K562 (cell line): ENCODE measurements at regions not wholly inside any gene's neighbourhood (a gene's known extent, or its start where the extent isn't known, plus 50 kb on each side); places are given as distances from the start of the nearest gene placed in this dataset.

Experiments
- ATAC-seq: fragments of 200-7000 bp; cut with Tn5 transposase; 3 replicates; pipeline ENCODE4 v1.9.1; 2020; ENCODE audit warnings: moderate library complexity
- BruUV-seq: library from RNA; stranded (reverse); fragments of 400-500 nt; replicated peaks from 2 replicates; lab custom pipeline; 2021; lab: Mats Ljungman, UMichigan
- CTCF ChIA-PET: fragments of 300-600 bp; formaldehyde crosslinking; extraction: SDS; loops from one replicate; lab custom pipeline; 2021; ENCODE audit warnings: low intra/inter-chr PET ratio; lab: Yijun Ruan, JAX
- POLR2A ChIA-PET: fragments of 300-600, 350-650 bp; sonication (Branson Sonifier 250); formaldehyde crosslinking; extraction: SDS; loops from one replicate; lab custom pipeline; 2021; ENCODE audit warnings: antibody characterized with exemption, inconsistent platforms; lab: Yijun Ruan, JAX
- DNase-seq, 4 experiments: peaks; one replicate each; pipeline versions ENCODE4 v3.0.0 to v3.0.0-alpha.2; 2011 to 2018; ENCODE audit warnings: low spot score in 3 of 4, mixed read lengths in 3 of 4; ENCODE audit errors: extremely low read depth in 1 of 4
- FAIRE-seq: peaks from 2 replicates; lab custom pipeline; 2011; peaks lifted over from hg19 to GRCh38; lab: Jason Lieb, UNC
- H2AFZ ChIP-seq: 2 replicates; pipeline ENCODE4 v1.6.0; 2011; ENCODE audit warnings: low read depth, low read length, control low read depth, inconsistent platforms
- H3K27ac ChIP-seq: fragments of 200-600 bp; 3 replicates; pipeline ENCODE4 v1.8.0; 2011; ENCODE audit warnings: low read depth, mild to moderate bottlenecking, control low read depth, inconsistent platforms, low read length, moderate library complexity, mixed read lengths; ENCODE audit errors: extremely low read depth
- H3K27me3 ChIP-seq, 2 experiments: fragments of 300-600 bp in 1 of 2; 2 replicates in 1 of 2; 3 replicates in 1 of 2; pipeline versions ENCODE4 v1.6.0 to v1.8.0; 2011; ENCODE audit warnings: inconsistent platforms in 2 of 2, low read length in 2 of 2, mild to moderate bottlenecking in 1 of 2, mixed read lengths in 1 of 2, moderate library complexity in 1 of 2; ENCODE audit not compliant: control insufficient read depth in 2 of 2, insufficient read depth in 2 of 2
- H3K36me3 ChIP-seq: fragments of 300-600 bp; 3 replicates; pipeline ENCODE4 v1.8.0; 2011; ENCODE audit warnings: mild to moderate bottlenecking, low read length, inconsistent platforms; ENCODE audit not compliant: control insufficient read depth, insufficient read depth
- H3K4me1 ChIP-seq, 2 experiments: fragments of 200-600 bp in 1 of 2; replicated peaks in 1 of 2; 2 replicates in 1 of 2; 3 replicates in 1 of 2; pipeline versions ENCODE4 v1.5.1 to v1.8.0; 2011; ENCODE audit warnings: inconsistent platforms in 2 of 2, low read length in 2 of 2, mild to moderate bottlenecking in 1 of 2, mixed read lengths in 1 of 2, moderate library complexity in 1 of 2; ENCODE audit not compliant: control insufficient read depth in 2 of 2, insufficient read depth in 2 of 2
- H3K4me2 ChIP-seq: 2 replicates; pipeline ENCODE4 v1.6.1; 2011; ENCODE audit warnings: low read length, control low read depth, inconsistent platforms, mixed read lengths; ENCODE audit not compliant: insufficient read depth
- H3K4me3 ChIP-seq: fragments of 200-600 bp; sonication (generic), shearing (Covaris generic); 2 replicates; pipeline ENCODE4 v1.5.1; 2016; ENCODE audit warnings: control low read depth, inconsistent platforms
- H3K79me2 ChIP-seq: fragments of 200-600 bp; 3 replicates; pipeline ENCODE4 v1.8.0; 2011; ENCODE audit warnings: low read length, inconsistent platforms; ENCODE audit not compliant: control insufficient read depth, insufficient read depth
- H3K9ac ChIP-seq, 2 experiments: 2 replicates each; pipeline versions ENCODE4 v1.6.0 to v1.6.1; 2011; ENCODE audit warnings: low read depth in 2 of 2, low read length in 2 of 2, control low read depth in 1 of 2, inconsistent platforms in 1 of 2, mild to moderate bottlenecking in 1 of 2, mixed read lengths in 1 of 2; ENCODE audit not compliant: insufficient read depth in 1 of 2
- H3K9me1 ChIP-seq: one replicate; pipeline ENCODE4 v1.6.0; 2011; ENCODE audit warnings: inconsistent platforms, mild to moderate bottlenecking, low read length, moderate library complexity; ENCODE audit not compliant: control insufficient read depth, insufficient read depth
- H3K9me3 ChIP-seq: replicated peaks from 2 replicates; pipeline ENCODE4 v1.5.1; 2011; ENCODE audit warnings: low read depth, low read length, inconsistent platforms; ENCODE audit not compliant: control insufficient read depth, insufficient read depth
- H4K20me1 ChIP-seq: replicated peaks from 2 replicates; pipeline ENCODE4 v1.6.1; 2011; ENCODE audit warnings: low read length, inconsistent platforms, mixed read lengths; ENCODE audit not compliant: control insufficient read depth, insufficient read depth
- ARHGAP35 ChIP-seq: fragments of 450-650 bp; IDR thresholded peaks from 2 replicates; pipeline ENCODE4 v1.6.1; 2018; ENCODE audit not compliant: partially characterized antibody
- FIP1L1 ChIP-seq: fragments of 200-400 bp; formaldehyde crosslinking; IDR thresholded peaks from 2 replicates; pipeline ENCODE4 v1.6.1; 2018; ENCODE audit warnings: mild to moderate bottlenecking, low read depth, low read length; ENCODE audit not compliant: poor library complexity, severe bottlenecking
- FOXA1 ChIP-seq: fragments of 450-650 bp; IDR thresholded peaks from 2 replicates; pipeline ENCODE4 v1.6.1; 2016; ENCODE audit warnings: mild to moderate bottlenecking, borderline replicate concordance
- HDAC3 ChIP-seq: fragments of 450-650 bp; IDR thresholded peaks from 2 replicates; pipeline ENCODE4 v1.6.1; 2018; ENCODE audit warnings: borderline replicate concordance, mild to moderate bottlenecking, moderate library complexity; ENCODE audit not compliant: partially characterized antibody
- MTA1 ChIP-seq: fragments of 450-650 bp; IDR thresholded peaks from 2 replicates; pipeline ENCODE4 v1.6.1; 2017; ENCODE audit warnings: borderline replicate concordance
- RAD21 ChIP-seq, 2 experiments: fragments of 250-450 bp in 1 of 2; fragments of 450-650 bp in 1 of 2; sonication (Bioruptor Pico) in 1 of 2; formaldehyde crosslinking in 1 of 2; IDR thresholded peaks in 1 of 2; conservative IDR thresholded peaks in 1 of 2; 2 replicates each; pipeline versions ENCODE4 v1.4.0 to v1.8.0; 2020 to 2022; ENCODE audit warnings: mild to moderate bottlenecking in 2 of 2, moderate library complexity in 1 of 2
- TEAD1 ChIP-seq, 2 experiments: fragments of 450-650 bp in 1 of 2; sonication (generic) in 1 of 2; formaldehyde crosslinking; IDR thresholded peaks; 2 replicates each; pipeline versions ENCODE4 v1.4.0 to v1.8.0; 2020 to 2022; ENCODE audit warnings: mild to moderate bottlenecking in 2 of 2, missing genetic modification reagents in 1 of 2
- TGIF2 ChIP-seq: sonication (generic); formaldehyde crosslinking; IDR thresholded peaks from 2 replicates; pipeline ENCODE4 v1.8.1; 2022; ENCODE audit warnings: mild to moderate bottlenecking, missing genetic modification reagents, moderate library complexity
- ZNF707 ChIP-seq: fragments of 250-450 bp; sonication (Bioruptor Pico); conservative IDR thresholded peaks from 2 replicates; pipeline ENCODE4 v1.8.0; 2022; ENCODE audit warnings: inconsistent platforms, mild to moderate bottlenecking, moderate library complexity
- WGBS: fragments of 100-300 bp; shearing (Covaris generic); methylation state at CpG from one replicate; pipeline ENCODE4 v1.1.6; 2016; ENCODE audit warnings: low coverage, mixed read lengths; ENCODE audit not compliant: insufficient coverage; ENCODE audit errors: missing lambda C conversion rate; 5-methylcytosine and 5-hydroxymethylcytosine counted together
- in situ Hi-C: fragments of 300-500 bp; cut with MboI; formaldehyde crosslinking; loops from 4 replicates; pipeline ENCODE4 v1.15.0; 2018; ENCODE audit warnings: inconsistent platforms, mixed read lengths
- intact Hi-C: fragments of 100-400 bp; cut with micrococcal nuclease; formaldehyde crosslinking; loops from 2 replicates; pipeline ENCODE4 v1.14.2; 2022
- TF ChIP-seq, protein P1 (sequence below): sonication (generic); formaldehyde crosslinking; IDR thresholded peaks from 2 replicates; pipeline ENCODE4 v1.8.0; 2022; ENCODE audit warnings: missing genetic modification reagents, mild to moderate bottlenecking, moderate library complexity, borderline replicate concordance
- TF ChIP-seq, protein P2 (sequence below): fragments of 250-450 bp; sonication (Bioruptor Pico); IDR thresholded peaks from 2 replicates; pipeline ENCODE4 v1.4.0; 2020; ENCODE audit warnings: mild to moderate bottlenecking, moderate library complexity
- TF ChIP-seq, protein P3 (sequence below): fragments of 250-450 bp; sonication (Bioruptor Pico); IDR thresholded peaks from 2 replicates; pipeline ENCODE4 v1.5.0; 2021

DNA sequence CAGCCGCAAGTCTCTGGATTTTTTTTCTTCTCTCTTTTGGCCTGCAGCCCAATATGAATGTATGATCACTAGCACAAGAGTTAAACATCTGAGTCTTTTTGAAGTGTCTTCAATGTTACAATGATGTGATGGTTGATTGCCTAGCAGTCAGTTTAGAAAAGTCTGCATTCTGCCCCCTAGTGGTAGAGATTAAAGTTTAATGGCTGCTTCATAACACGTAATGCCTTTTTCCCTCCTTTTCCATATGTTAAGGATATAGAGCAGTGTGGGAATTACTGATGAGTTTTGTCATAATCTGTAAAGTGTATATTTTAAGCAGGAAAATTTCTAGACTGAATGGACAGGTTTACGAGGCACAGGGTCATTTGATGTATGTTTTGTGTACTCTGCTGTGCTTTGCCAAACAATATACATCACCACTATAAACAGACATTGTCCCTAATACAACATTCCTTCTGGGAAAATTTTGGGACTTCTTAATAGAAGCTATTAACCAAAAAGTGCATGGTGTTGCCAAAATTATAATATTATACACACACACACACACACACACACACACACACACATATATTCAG, 1038.5 kb upstream of the NR2F2 start:
- no peaks in the 10 kb centered on the region for H3K36me3 ChIP-seq
- WGBS, result 2% methylated on average over 3 of the region's 3 CpGs
- intact Hi-C loops, result loop anchor here (1.0 to 2.0 kb wide), 4 partner anchors 115 to 709 kb away; no protein-coding TSS in a partner anchor
- no peak overlapping the region for H3K9ac ChIP-seq
- no peaks in the 10 kb centered on the region for H3K79me2 ChIP-seq
- POLR2A ChIA-PET, result no interaction called here
- H3K4me3 ChIP-seq, result no peak overlapping the region
- H3K27ac ChIP-seq, result no peak overlapping the region
- in situ Hi-C loops, result no loop called here
- H3K4me1 ChIP-seq, result no peaks in the 10 kb centered on the region
- no peaks in the 10 kb centered on the region for H3K9me3 ChIP-seq
- H3K9me1 ChIP-seq, result no peaks in the 10 kb centered on the region
- H2AFZ ChIP-seq, result no peak overlapping the region
- no peak overlapping the region for H3K4me2 ChIP-seq
- DNase-seq (peak; percentile 40 to 64 (median 59)), FAIRE-seq (peak; percentile 55), ATAC-seq (peak; percentile 86)
- CTCF ChIA-PET, result no interaction called here
- no peaks in the 10 kb centered on the region for H4K20me1 ChIP-seq
- no TSS peak for BruUV-seq
- H3K27me3 ChIP-seq, result peaks cover 7 to 32% of the 10 kb centered on the region in 2 experiments
- TF ChIP-seq, protein P1, sequence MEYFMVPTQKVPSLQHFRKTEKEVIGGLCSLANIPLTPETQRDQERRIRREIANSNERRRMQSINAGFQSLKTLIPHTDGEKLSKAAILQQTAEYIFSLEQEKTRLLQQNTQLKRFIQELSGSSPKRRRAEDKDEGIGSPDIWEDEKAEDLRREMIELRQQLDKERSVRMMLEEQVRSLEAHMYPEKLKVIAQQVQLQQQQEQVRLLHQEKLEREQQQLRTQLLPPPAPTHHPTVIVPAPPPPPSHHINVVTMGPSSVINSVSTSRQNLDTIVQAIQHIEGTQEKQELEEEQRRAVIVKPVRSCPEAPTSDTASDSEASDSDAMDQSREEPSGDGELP (CRISPR knock-in tag), result no peak
- TF ChIP-seq FOXA1 (no peak), TGIF2 (CRISPR knock-in tag) (no peak), RAD21 (CRISPR knock-in tag; conservative IDR thresholded peaks at IDR 0.05 in 1 of 2, IDR thresholded peaks at IDR 0.05 in 1 of 2) (peak; percentile 40 to 70; a peak in 3 of 4 replicates), HDAC3 (no peak), TEAD1 (CRISPR knock-in tag; IDR thresholded peaks at IDR 0.05) (no peak), ZNF707 (no peak), FIP1L1 (no peak), ARHGAP35 (no peak), MTA1 (no peak)
- TF ChIP-seq, protein P2, sequence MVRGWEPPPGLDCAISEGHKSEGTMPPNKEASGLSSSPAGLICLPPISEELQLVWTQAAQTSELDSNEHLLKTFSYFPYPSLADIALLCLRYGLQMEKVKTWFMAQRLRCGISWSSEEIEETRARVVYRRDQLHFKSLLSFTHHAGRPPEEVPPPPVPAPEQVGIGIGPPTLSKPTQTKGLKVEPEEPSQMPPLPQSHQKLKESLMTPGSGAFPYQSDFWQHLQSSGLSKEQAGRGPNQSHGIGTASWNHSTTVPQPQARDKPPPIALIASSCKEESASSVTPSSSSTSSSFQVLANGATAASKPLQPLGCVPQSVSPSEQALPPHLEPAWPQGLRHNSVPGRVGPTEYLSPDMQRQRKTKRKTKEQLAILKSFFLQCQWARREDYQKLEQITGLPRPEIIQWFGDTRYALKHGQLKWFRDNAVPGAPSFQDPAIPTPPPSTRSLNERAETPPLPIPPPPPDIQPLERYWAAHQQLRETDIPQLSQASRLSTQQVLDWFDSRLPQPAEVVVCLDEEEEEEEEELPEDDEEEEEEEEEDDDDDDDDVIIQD (CRISPR knock-in tag), result no peak
- TF ChIP-seq, protein P3, sequence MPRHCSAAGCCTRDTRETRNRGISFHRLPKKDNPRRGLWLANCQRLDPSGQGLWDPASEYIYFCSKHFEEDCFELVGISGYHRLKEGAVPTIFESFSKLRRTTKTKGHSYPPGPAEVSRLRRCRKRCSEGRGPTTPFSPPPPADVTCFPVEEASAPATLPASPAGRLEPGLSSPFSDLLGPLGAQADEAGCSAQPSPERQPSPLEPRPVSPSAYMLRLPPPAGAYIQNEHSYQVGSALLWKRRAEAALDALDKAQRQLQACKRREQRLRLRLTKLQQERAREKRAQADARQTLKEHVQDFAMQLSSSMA (CRISPR knock-in tag), result no peak
